Upper lobe of right lung (tissue), 1 donor: ENCODE measurements at regions not wholly inside any gene's neighbourhood (a gene's known extent, or its start where the extent isn't known, plus 50 kb on each side); places are given as distances from the start of the nearest gene placed in this dataset.

Experiments
- ATAC-seq: fragments of 200-7000 bp; cut with Tn5 transposase; one replicate; pipeline ENCODE4 v1.9.1; 2020; ENCODE audit warnings: mild to moderate bottlenecking, moderate library complexity
- DNase-seq: peaks from one replicate; pipeline ENCODE4 v3.0.0-alpha.2; 2020
- H3K27ac ChIP-seq: fragments of 200-600 bp; one replicate; pipeline ENCODE4 v1.8.0; 2022
- H3K27me3 ChIP-seq: fragments of 200-600 bp; one replicate; pipeline ENCODE4 v1.8.0; 2022; ENCODE audit warnings: mild to moderate bottlenecking
- H3K36me3 ChIP-seq: fragments of 200-600 bp; one replicate; pipeline ENCODE4 v1.8.0; 2022
- H3K4me1 ChIP-seq: fragments of 200-600 bp; one replicate; pipeline ENCODE4 v1.8.0; 2022
- H3K4me3 ChIP-seq: fragments of 200-600 bp; one replicate; pipeline ENCODE4 v1.8.0; 2022; ENCODE audit warnings: mild to moderate bottlenecking
- H3K9me3 ChIP-seq: fragments of 200-600 bp; one replicate; pipeline ENCODE4 v1.8.0; 2022
- intact Hi-C: fragments of 100-400 bp; cut with DNase I; formaldehyde crosslinking; loops from one replicate; pipeline ENCODE4 v1.11.0; 2022
- TF ChIP-seq, protein P1 (sequence below): fragments of 200-600 bp; IDR thresholded peaks from one replicate; pipeline ENCODE4 v1.8.0; 2022; ENCODE audit warnings: antibody characterized with exemption
- donor health status: DM: no; HTN: yes; CAD: no; lungs with severe emphysema.

DNA sequence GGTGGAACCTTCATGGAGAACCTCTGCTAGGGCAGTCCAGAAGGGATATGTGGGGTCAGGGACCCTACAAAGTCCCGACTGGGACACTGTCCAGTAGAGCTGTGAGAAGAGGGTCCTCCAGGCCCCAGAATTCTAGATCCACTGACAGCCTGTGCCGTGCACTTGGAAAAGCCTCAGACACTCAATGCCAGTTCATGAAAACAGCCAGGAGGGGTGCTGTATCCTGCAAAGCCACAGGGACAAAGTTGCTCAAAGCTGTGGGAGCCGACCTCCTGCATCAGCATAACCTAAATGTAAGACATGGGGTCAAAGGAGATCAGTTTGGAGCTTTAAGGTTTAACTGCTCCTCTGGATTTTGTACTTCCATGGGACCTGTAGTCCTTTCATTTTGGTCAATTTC, 448.8 kb upstream of the CADM2 start:
- no peaks in the 10 kb centered on the region for H3K27me3 ChIP-seq
- intact Hi-C loops = no loop called here
- H3K27ac ChIP-seq = no peak overlapping the region
- no peaks in the 10 kb centered on the region for H3K9me3 ChIP-seq
- TF ChIP-seq, protein P1, sequence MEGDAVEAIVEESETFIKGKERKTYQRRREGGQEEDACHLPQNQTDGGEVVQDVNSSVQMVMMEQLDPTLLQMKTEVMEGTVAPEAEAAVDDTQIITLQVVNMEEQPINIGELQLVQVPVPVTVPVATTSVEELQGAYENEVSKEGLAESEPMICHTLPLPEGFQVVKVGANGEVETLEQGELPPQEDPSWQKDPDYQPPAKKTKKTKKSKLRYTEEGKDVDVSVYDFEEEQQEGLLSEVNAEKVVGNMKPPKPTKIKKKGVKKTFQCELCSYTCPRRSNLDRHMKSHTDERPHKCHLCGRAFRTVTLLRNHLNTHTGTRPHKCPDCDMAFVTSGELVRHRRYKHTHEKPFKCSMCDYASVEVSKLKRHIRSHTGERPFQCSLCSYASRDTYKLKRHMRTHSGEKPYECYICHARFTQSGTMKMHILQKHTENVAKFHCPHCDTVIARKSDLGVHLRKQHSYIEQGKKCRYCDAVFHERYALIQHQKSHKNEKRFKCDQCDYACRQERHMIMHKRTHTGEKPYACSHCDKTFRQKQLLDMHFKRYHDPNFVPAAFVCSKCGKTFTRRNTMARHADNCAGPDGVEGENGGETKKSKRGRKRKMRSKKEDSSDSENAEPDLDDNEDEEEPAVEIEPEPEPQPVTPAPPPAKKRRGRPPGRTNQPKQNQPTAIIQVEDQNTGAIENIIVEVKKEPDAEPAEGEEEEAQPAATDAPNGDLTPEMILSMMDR = no peak
- ATAC-seq (no peak), DNase-seq (no peak)
- H3K4me1 ChIP-seq = no peaks in the 10 kb centered on the region
- no peak overlapping the region for H3K4me3 ChIP-seq
- H3K36me3 ChIP-seq = no peaks in the 10 kb centered on the region

DNA sequence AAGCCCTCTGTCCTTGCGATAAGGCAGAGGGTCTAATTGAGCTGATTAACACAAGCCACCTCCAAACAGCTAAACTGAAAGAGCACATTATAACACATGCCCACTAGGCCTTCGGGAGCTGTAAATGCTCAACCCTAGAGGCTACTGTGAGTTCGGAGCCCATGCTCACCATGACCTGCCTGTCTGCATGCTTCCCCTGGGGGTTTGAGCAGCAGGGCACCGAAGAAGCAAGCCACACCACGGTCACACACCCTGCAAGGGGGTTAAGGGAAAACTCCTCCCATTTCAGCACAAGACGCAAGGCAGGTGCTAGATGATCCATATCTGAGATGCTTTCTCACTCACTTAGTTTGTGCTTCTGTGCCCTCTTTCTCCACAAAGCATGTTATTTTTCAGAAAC, 435.9 kb upstream of the CADM2 start:
- Histone ChIP-seq H3K9me3 (no peaks in the 10 kb centered on the region), H3K27ac (no peak overlapping the region), H3K4me1 (no peaks in the 10 kb centered on the region), H3K4me3 (no peak overlapping the region), H3K36me3 (no peaks in the 10 kb centered on the region), H3K27me3 (no peaks in the 10 kb centered on the region)
- TF ChIP-seq, protein P1 = no peak
- no peak for DNase-seq
- intact Hi-C loops = no loop called here
- ATAC-seq = no peak

DNA sequence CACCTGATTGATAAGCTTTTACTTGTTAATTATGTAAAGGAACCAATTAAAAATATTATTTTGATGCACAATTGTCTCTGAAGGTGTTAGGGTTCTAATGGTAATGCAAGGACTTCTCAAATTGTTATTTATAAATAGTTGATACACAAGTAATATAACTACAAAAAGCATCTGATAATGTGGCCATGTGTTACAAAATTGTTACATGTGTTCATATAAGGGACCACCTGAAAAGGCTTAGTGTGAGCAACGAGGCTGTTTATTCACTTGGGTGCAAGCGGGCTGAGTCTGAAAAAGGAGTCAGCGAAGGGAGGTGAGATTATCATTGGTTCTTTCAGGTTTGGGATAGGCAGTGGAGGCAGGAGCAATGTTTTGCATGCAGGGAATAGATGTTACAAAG, 421.9 kb upstream of the CADM2 start:
- Histone ChIP-seq H3K27ac (no peak overlapping the region), H3K4me1 (no peaks in the 10 kb centered on the region), H3K36me3 (no peaks in the 10 kb centered on the region), H3K27me3 (no peaks in the 10 kb centered on the region), H3K4me3 (no peak overlapping the region), H3K9me3 (no peaks in the 10 kb centered on the region)
- no peak for ATAC-seq
- TF ChIP-seq, protein P1 = no peak
- DNase-seq = no peak
- intact Hi-C loops = no loop called here

DNA sequence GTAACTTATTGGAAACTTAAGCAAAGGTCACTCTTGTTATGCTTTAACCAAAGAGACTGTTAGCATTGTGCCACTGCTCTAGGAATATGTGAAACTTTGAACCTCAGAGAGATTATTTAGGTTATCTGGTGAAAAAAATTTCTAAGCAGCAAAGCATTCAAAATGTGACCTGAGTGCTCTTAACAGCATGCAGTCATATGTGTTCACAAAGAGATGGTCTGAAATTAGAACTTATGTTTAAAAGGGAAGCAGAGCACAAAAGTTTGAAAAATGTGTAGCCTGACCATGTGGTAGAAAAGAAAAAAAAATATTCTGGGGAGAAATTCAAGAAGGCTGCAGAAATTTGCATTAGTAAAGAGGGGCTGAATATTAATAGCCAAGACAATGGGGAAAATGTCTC, 420.2 kb upstream of the CADM2 start:
- Histone ChIP-seq H3K36me3 (no peaks in the 10 kb centered on the region), H3K4me3 (no peak overlapping the region), H3K27me3 (no peaks in the 10 kb centered on the region), H3K9me3 (no peaks in the 10 kb centered on the region), H3K27ac (no peak overlapping the region), H3K4me1 (no peaks in the 10 kb centered on the region)
- TF ChIP-seq, protein P1 = no peak
- no peak for ATAC-seq
- no peak for DNase-seq
- intact Hi-C loops = no loop called here

DNA sequence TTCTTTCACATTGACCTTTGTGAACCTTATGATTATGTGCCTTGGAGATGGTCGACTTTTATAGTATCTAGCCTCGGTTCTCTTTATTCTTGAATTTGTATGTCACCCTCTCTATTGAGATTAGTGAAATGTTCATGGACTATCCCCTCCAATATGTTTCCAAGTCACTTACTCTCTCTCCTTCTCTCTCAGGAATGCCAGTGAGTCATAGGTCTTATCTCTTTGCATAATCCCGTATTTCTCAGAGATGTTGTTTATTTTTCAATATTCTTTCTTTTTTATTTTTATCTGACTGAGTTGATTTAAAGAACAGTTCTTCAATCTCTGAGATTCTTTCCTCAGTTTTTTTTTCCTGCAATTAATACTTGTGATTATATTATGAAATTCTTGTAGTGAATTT, 411.6 kb upstream of the CADM2 start:
- no peak overlapping the region for H3K4me3 ChIP-seq
- no peaks in the 10 kb centered on the region for H3K9me3 ChIP-seq
- H3K27me3 ChIP-seq = no peaks in the 10 kb centered on the region
- ATAC-seq (no peak), DNase-seq (no peak)
- no peaks in the 10 kb centered on the region for H3K36me3 ChIP-seq
- H3K4me1 ChIP-seq = no peaks in the 10 kb centered on the region
- no peak overlapping the region for H3K27ac ChIP-seq
- TF ChIP-seq, protein P1 = no peak
- intact Hi-C loops = no loop called here
